ENCODE measurements at regions not wholly inside any gene's neighbourhood (a gene's known extent, or its start where the extent isn't known, plus 50 kb on each side); places are given as distances from the start of the nearest gene placed in this dataset.

GRCh38 chr5:58199087-58199486 lies 260.8 kb downstream of the PLK2 start:
- ATAC-seq (ENCODE audit: insufficient read depth, low read depth), result no peak
- Histone ChIP-seq H3K9me3 (ENCODE audit: insufficient read depth, low read length, severe bottlenecking) (no peaks in the 10 kb centered on the region), H2AFZ (ENCODE audit: low read depth, low read length) (no peak overlapping the region), H3K79me2 (ENCODE audit: insufficient read depth, low read length) (no peaks in the 10 kb centered on the region), H3K4me1 (ENCODE audit: insufficient read depth, low read length) (no peaks in the 10 kb centered on the region), H3K4me2 (ENCODE audit: insufficient read depth, low read length) (no peak overlapping the region), H3K27ac (ENCODE audit: low read length) (no peak overlapping the region), H3K27me3 (ENCODE audit: insufficient read depth, low read length, poor library complexity) (no peaks in the 10 kb centered on the region), H3K36me3 (ENCODE audit: insufficient read depth, low read length) (no peaks in the 10 kb centered on the region), H4K20me1 (ENCODE audit: insufficient read depth, low read length) (no peaks in the 10 kb centered on the region), H3K4me3 (ENCODE audit: low read depth in 1 of 2, low read length in 2 of 2) (no peak overlapping the region), H3K9ac (ENCODE audit: low read depth, low read length) (no peak overlapping the region)
- no peak for DNase-seq
- TF ChIP-seq EZH2 (IDR thresholded peaks at IDR 0.05; ENCODE audit: borderline replicate concordance, low read depth, low read length, severe bottlenecking), result no peak
- TF ChIP-seq, protein P1, sequence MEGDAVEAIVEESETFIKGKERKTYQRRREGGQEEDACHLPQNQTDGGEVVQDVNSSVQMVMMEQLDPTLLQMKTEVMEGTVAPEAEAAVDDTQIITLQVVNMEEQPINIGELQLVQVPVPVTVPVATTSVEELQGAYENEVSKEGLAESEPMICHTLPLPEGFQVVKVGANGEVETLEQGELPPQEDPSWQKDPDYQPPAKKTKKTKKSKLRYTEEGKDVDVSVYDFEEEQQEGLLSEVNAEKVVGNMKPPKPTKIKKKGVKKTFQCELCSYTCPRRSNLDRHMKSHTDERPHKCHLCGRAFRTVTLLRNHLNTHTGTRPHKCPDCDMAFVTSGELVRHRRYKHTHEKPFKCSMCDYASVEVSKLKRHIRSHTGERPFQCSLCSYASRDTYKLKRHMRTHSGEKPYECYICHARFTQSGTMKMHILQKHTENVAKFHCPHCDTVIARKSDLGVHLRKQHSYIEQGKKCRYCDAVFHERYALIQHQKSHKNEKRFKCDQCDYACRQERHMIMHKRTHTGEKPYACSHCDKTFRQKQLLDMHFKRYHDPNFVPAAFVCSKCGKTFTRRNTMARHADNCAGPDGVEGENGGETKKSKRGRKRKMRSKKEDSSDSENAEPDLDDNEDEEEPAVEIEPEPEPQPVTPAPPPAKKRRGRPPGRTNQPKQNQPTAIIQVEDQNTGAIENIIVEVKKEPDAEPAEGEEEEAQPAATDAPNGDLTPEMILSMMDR (IDR thresholded peaks at IDR 0.05; ENCODE audit: borderline replicate concordance, extremely low read depth, low read length, poor library complexity, severe bottlenecking), result no peak

GRCh38 chr5:58198330-58198729 lies 261.6 kb downstream of the PLK2 start:
- Histone ChIP-seq H3K36me3 (ENCODE audit: insufficient read depth, low read length) (no peaks in the 10 kb centered on the region), H3K4me3 (ENCODE audit: low read depth in 1 of 2, low read length in 2 of 2) (no peak overlapping the region), H3K27me3 (ENCODE audit: insufficient read depth, low read length, poor library complexity) (no peaks in the 10 kb centered on the region), H3K27ac (ENCODE audit: low read length) (no peak overlapping the region), H3K4me1 (ENCODE audit: insufficient read depth, low read length) (no peaks in the 10 kb centered on the region), H3K9me3 (ENCODE audit: insufficient read depth, low read length, severe bottlenecking) (no peaks in the 10 kb centered on the region), H3K9ac (ENCODE audit: low read depth, low read length) (no peak overlapping the region), H2AFZ (ENCODE audit: low read depth, low read length) (no peak overlapping the region), H3K4me2 (ENCODE audit: insufficient read depth, low read length) (no peak overlapping the region), H3K79me2 (ENCODE audit: insufficient read depth, low read length) (no peaks in the 10 kb centered on the region), H4K20me1 (ENCODE audit: insufficient read depth, low read length) (no peaks in the 10 kb centered on the region)
- DNase-seq, result no peak
- no peak for TF ChIP-seq EZH2 (IDR thresholded peaks at IDR 0.05; ENCODE audit: borderline replicate concordance, low read depth, low read length, severe bottlenecking)
- no peak for ATAC-seq (ENCODE audit: insufficient read depth, low read depth)

DNA sequence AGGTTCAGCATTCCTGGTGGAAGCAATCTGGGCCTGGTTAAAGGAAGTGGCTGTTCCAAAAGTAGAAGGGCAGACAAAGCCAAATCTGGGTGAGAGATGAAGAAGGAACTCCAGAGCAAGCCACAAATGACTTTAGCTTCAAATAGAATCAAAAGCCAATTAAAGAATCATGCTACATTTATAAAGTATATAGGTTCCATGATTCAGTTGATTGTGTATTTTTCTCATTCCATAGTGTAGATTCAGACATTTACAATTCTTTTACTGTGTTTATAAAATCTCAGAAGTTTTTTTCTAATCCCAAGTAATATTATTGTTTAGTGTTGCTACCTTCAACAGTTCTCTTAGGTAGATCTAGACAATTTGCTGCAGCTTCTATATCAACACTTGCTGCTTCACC lies 262.0 kb downstream of the PLK2 start:
- Histone ChIP-seq H3K4me2 (ENCODE audit: insufficient read depth, low read length) (no peak overlapping the region), H3K27me3 (ENCODE audit: insufficient read depth, low read length, poor library complexity) (no peaks in the 10 kb centered on the region), H3K9ac (ENCODE audit: low read depth, low read length) (no peak overlapping the region), H2AFZ (ENCODE audit: low read depth, low read length) (no peak overlapping the region), H3K9me3 (ENCODE audit: insufficient read depth, low read length, severe bottlenecking) (no peaks in the 10 kb centered on the region), H3K4me3 (ENCODE audit: low read depth in 1 of 2, low read length in 2 of 2) (no peak overlapping the region), H3K79me2 (ENCODE audit: insufficient read depth, low read length) (no peaks in the 10 kb centered on the region), H3K36me3 (ENCODE audit: insufficient read depth, low read length) (no peaks in the 10 kb centered on the region), H3K27ac (ENCODE audit: low read length) (no peak overlapping the region), H3K4me1 (ENCODE audit: insufficient read depth, low read length) (no peaks in the 10 kb centered on the region), H4K20me1 (ENCODE audit: insufficient read depth, low read length) (no peaks in the 10 kb centered on the region)
- DNase-seq (no peak), ATAC-seq (ENCODE audit: insufficient read depth, low read depth) (no peak)
- TF ChIP-seq, protein P1 (IDR thresholded peaks at IDR 0.05; ENCODE audit: borderline replicate concordance, extremely low read depth, low read length, poor library complexity, severe bottlenecking), result no peak
- TF ChIP-seq EZH2 (IDR thresholded peaks at IDR 0.05; ENCODE audit: borderline replicate concordance, low read depth, low read length, severe bottlenecking), result no peak

- Histone ChIP-seq H3K4me1 (ENCODE audit: insufficient read depth, low read length) (no peaks in the 10 kb centered on the region), H3K36me3 (ENCODE audit: insufficient read depth, low read length) (no peaks in the 10 kb centered on the region), H2AFZ (ENCODE audit: low read depth, low read length) (no peak overlapping the region), H3K27ac (ENCODE audit: low read length) (no peak overlapping the region), H3K4me2 (ENCODE audit: insufficient read depth, low read length) (no peak overlapping the region), H3K4me3 (ENCODE audit: low read depth in 1 of 2, low read length in 2 of 2) (no peak overlapping the region), H3K79me2 (ENCODE audit: insufficient read depth, low read length) (no peaks in the 10 kb centered on the region), H3K9ac (ENCODE audit: low read depth, low read length) (no peak overlapping the region), H4K20me1 (ENCODE audit: insufficient read depth, low read length) (no peaks in the 10 kb centered on the region), H3K27me3 (ENCODE audit: insufficient read depth, low read length, poor library complexity) (no peaks in the 10 kb centered on the region), H3K9me3 (ENCODE audit: insufficient read depth, low read length, severe bottlenecking) (no peaks in the 10 kb centered on the region)
- no peak for TF ChIP-seq EZH2 (IDR thresholded peaks at IDR 0.05; ENCODE audit: borderline replicate concordance, low read depth, low read length, severe bottlenecking)
- TF ChIP-seq, protein P1 (IDR thresholded peaks at IDR 0.05; ENCODE audit: borderline replicate concordance, extremely low read depth, low read length, poor library complexity, severe bottlenecking), result no peak
- ATAC-seq (ENCODE audit: insufficient read depth, low read depth) (no peak), DNase-seq (no peak)
These were observed 268.4 kb downstream of the PLK2 start for GRCh38 chr5:58191443-58191842.
